ENCODE measurements at regions not wholly inside any gene's neighbourhood (a gene's known extent, or its start where the extent isn't known, plus 50 kb on each side); places are given as distances from the start of the nearest gene placed in this dataset.

DNA sequence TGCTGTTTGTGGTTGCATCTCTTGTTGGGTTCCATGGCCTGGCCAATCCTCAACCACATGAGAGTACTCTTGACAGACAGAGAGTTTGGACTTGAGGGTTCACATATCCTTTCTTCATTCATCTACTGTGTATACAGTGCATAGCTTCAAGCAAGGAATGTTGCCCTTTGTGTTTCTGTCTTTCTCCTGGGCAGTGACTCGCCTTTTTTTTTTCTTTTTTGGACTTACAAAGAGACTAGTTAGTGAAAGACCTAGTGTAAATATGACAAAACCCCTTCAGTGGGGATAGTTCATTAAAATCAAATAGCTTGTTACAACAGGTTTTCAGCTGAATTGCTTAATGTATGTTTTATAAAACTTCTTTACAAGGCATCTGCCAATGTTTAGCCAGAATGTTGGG lies 290.2 kb downstream of the FGFR2 start:
- TF ChIP-seq, protein P1, sequence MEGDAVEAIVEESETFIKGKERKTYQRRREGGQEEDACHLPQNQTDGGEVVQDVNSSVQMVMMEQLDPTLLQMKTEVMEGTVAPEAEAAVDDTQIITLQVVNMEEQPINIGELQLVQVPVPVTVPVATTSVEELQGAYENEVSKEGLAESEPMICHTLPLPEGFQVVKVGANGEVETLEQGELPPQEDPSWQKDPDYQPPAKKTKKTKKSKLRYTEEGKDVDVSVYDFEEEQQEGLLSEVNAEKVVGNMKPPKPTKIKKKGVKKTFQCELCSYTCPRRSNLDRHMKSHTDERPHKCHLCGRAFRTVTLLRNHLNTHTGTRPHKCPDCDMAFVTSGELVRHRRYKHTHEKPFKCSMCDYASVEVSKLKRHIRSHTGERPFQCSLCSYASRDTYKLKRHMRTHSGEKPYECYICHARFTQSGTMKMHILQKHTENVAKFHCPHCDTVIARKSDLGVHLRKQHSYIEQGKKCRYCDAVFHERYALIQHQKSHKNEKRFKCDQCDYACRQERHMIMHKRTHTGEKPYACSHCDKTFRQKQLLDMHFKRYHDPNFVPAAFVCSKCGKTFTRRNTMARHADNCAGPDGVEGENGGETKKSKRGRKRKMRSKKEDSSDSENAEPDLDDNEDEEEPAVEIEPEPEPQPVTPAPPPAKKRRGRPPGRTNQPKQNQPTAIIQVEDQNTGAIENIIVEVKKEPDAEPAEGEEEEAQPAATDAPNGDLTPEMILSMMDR (IDR thresholded peaks at IDR 0.05; ENCODE audit: low read depth, low read length), result no peak
- TF ChIP-seq MYC (IDR thresholded peaks at IDR 0.05; ENCODE audit: low read depth, low read length) (no peak), POLR2A (IDR thresholded peaks at IDR 0.05; ENCODE audit: extremely low read depth, insufficient read length) (no peak), MAX (IDR thresholded peaks at IDR 0.05; ENCODE audit: low read depth, low read length) (no peak)
